HFFc6 (cell line): ENCODE measurements at regions not wholly inside any gene's neighbourhood (a gene's known extent, or its start where the extent isn't known, plus 50 kb on each side); places are given as distances from the start of the nearest gene placed in this dataset.

Experiments used
- DNase-seq: peaks from one replicate; pipeline ENCODE4 v3.0.0-alpha.2; 2018
- H3K27ac Mint-ChIP-seq: 2 replicates; pipeline ENCODE4 v1.8.0; 2020; ENCODE audit warnings: mild to moderate bottlenecking, mixed read lengths
- H3K27me3 Mint-ChIP-seq: 2 replicates; pipeline ENCODE4 v1.8.0; 2021; ENCODE audit warnings: mild to moderate bottlenecking, moderate library complexity, mixed read lengths; ENCODE audit not compliant: insufficient read depth
- H3K36me3 Mint-ChIP-seq: 2 replicates; pipeline ENCODE4 v1.8.0; 2021; ENCODE audit warnings: low read depth, mixed read lengths
- H3K4me1 Mint-ChIP-seq: 2 replicates; pipeline ENCODE4 v1.8.0; 2020; ENCODE audit warnings: low read depth, mixed read lengths
- H3K4me3 Mint-ChIP-seq: 2 replicates; pipeline ENCODE4 v1.8.0; 2020; ENCODE audit warnings: mild to moderate bottlenecking, moderate library complexity, mixed read lengths
- H3K9me3 Mint-ChIP-seq: 2 replicates; pipeline ENCODE4 v1.8.0; 2020; ENCODE audit warnings: mild to moderate bottlenecking, mixed read lengths
- TF ChIP-seq, protein P1 (sequence below): fragments of 200-600 bp; sonication (generic); IDR thresholded peaks from 2 replicates; pipeline ENCODE4 v1.5.0; 2021; ENCODE audit warnings: antibody characterized with exemption, mild to moderate bottlenecking

DNA sequence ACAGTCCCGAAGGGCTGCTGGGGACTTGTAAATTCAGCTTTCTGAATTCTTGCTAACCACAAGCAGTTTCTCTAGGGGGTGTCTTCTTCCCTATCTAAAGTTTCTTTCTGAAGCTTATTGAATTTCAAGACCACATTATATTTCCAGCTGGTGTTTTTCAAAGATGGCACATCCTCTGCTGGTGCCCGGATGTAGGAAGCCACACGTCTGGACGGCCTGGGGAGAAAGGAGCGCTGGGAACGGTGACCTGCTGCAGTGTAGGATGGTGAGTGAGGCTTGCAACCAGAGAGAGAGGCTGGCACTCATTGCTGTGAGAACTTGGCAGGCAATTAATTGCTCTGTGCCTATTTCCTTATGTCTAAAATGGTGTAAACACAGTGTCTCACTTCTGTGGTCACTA, 776.4 kb downstream of the TYW1 start:
- Mint-ChIP-seq H3K4me1 (no peaks in the 10 kb centered on the region), H3K27me3 (peaks cover 1% of the 10 kb centered on the region; the same call in 1 of the 2 replicates), H3K36me3 (peaks cover 12% of the 10 kb centered on the region; the same call in 1 of the 2 replicates), H3K4me3 (no peak overlapping the region), H3K9me3 (peaks cover 73% of the 10 kb centered on the region), H3K27ac (no peak overlapping the region)
- TF ChIP-seq, protein P1, sequence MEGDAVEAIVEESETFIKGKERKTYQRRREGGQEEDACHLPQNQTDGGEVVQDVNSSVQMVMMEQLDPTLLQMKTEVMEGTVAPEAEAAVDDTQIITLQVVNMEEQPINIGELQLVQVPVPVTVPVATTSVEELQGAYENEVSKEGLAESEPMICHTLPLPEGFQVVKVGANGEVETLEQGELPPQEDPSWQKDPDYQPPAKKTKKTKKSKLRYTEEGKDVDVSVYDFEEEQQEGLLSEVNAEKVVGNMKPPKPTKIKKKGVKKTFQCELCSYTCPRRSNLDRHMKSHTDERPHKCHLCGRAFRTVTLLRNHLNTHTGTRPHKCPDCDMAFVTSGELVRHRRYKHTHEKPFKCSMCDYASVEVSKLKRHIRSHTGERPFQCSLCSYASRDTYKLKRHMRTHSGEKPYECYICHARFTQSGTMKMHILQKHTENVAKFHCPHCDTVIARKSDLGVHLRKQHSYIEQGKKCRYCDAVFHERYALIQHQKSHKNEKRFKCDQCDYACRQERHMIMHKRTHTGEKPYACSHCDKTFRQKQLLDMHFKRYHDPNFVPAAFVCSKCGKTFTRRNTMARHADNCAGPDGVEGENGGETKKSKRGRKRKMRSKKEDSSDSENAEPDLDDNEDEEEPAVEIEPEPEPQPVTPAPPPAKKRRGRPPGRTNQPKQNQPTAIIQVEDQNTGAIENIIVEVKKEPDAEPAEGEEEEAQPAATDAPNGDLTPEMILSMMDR, result no peak
- DNase-seq, result no peak

DNA sequence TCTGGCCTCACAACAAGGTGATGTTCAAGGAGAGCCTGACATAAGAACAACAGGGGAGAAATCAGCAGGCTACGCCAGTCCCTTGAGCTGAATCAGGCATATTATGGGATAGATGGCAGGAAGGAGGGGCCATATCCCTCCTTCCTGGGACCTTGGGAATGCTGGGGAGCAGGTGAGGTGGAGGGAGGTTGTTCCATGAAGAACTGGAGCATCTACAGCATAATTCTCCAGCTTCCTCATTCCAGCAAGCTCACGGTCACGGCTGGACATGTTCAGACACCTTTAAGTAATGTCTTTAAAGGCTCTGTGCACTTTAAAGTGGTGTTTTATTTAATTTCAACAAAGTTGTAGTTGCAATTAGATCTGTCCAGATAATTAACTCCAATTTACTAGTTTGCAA, 780.5 kb downstream of the TYW1 start:
- H3K4me1 Mint-ChIP-seq, result no peaks in the 10 kb centered on the region
- H3K27ac Mint-ChIP-seq, result no peak overlapping the region
- no peak for DNase-seq
- no peaks in the 10 kb centered on the region for H3K27me3 Mint-ChIP-seq
- H3K4me3 Mint-ChIP-seq, result no peak overlapping the region
- peaks cover 69% of the 10 kb centered on the region for H3K9me3 Mint-ChIP-seq
- H3K36me3 Mint-ChIP-seq, result peaks cover 7% of the 10 kb centered on the region; the same call in 1 of the 2 replicates
- TF ChIP-seq, protein P1, result no peak

DNA sequence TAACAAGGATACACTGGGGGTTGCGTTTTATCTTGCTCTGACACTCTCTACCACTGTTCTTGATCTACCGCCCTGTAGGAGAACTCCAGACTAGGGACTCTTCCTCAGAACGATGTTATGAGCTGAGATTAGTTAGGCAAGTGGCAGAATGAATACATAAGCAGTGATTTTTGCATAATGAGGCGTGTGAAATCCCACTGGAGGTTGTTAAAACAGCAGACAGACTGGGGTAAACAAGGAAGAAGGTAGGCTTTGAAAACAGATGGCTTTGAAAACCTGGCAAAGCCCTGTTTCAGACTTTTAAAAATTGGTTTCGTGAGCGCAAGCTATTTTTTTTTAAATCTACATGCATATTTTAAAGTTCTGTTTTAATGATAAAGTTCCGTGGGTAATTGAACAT, 785.2 kb downstream of the TYW1 start:
- H3K36me3 Mint-ChIP-seq, result no peaks in the 10 kb centered on the region
- TF ChIP-seq, protein P1, result no peak
- no peak overlapping the region for H3K27ac Mint-ChIP-seq
- no peak overlapping the region for H3K4me3 Mint-ChIP-seq
- DNase-seq, result no peak
- H3K9me3 Mint-ChIP-seq, result peaks cover 48% of the 10 kb centered on the region
- no peaks in the 10 kb centered on the region for H3K4me1 Mint-ChIP-seq
- peaks cover 3% of the 10 kb centered on the region; the same call in 1 of the 2 replicates for H3K27me3 Mint-ChIP-seq

DNA sequence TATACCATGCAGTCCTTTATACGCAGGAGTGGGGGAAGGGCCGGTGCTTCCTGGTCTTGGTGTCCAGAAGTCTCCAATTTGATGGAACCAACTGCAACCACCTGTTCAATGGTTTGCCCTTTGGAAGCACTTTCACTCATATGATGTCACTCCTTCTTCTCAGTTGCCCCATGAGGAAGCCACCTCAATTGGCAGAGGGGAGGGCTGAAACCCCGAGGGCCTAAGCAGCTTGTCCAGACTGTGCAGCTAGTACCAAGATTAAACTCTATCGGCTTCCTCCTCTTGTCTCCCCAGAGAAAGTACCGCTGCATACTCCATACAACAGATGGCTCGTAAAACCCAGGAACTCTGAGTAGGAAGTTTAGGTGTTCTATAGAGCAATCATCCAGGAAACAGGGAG, 789.4 kb downstream of the TYW1 start:
- no peak overlapping the region for H3K27ac Mint-ChIP-seq
- H3K27me3 Mint-ChIP-seq, result peaks cover 3% of the 10 kb centered on the region; the same call in 1 of the 2 replicates
- no peaks in the 10 kb centered on the region for H3K36me3 Mint-ChIP-seq
- no peaks in the 10 kb centered on the region for H3K4me1 Mint-ChIP-seq
- DNase-seq, result no peak
- TF ChIP-seq, protein P1, result no peak
- peaks cover 49% of the 10 kb centered on the region for H3K9me3 Mint-ChIP-seq
- H3K4me3 Mint-ChIP-seq, result no peak overlapping the region

DNA sequence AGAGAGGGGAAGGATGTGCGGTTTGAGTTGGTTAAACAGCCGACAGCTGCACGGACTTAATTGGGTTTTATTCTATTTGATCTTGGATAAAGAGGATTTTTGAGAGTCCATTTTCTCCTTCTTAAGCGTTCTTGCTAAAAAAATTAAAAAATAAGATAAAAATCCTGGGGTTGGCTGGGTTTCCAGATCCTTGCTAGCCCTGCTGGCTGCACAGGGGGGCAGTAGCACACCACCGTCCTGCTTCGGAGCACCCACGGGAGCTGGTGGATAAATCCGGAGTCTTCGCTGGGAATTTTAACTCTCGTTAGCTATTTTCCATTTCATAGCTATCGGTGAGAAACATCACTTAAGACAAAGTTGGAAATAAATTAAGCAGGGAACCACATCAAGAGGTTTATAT, 792.0 kb downstream of the TYW1 start:
- H3K4me1 Mint-ChIP-seq, result no peaks in the 10 kb centered on the region
- peaks cover 3% of the 10 kb centered on the region; the same call in 1 of the 2 replicates for H3K27me3 Mint-ChIP-seq
- TF ChIP-seq, protein P1, result peak; percentile 37; the same call in 1 of the 2 replicates
- H3K9me3 Mint-ChIP-seq, result peaks cover 55% of the 10 kb centered on the region
- no peak for DNase-seq
- no peak overlapping the region for H3K4me3 Mint-ChIP-seq
- no peak overlapping the region for H3K27ac Mint-ChIP-seq
- H3K36me3 Mint-ChIP-seq, result no peaks in the 10 kb centered on the region; the same call in 1 of the 2 replicates

DNA sequence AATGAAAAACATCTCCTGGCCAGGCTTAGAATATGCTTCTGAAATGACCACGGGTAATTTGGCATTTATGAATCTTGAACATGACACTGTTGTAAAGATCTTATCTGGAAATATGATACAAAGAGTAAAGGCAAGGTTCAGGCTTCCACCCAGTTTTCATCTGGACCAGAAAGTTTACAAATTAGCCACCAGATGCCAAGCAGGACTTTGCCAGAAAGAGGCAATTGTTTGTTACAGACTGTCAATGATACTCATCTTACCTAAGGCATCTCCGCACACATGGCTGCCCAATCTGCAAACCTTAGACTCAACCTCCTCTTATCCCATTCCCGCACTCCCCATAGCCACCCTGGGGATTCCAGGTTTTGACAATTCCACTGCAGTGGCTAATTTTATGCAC, 795.3 kb downstream of the TYW1 start:
- Mint-ChIP-seq H3K9me3 (peaks cover 57% of the 10 kb centered on the region), H3K36me3 (no peaks in the 10 kb centered on the region; the same call in 1 of the 2 replicates), H3K4me3 (no peak overlapping the region), H3K27ac (no peak overlapping the region), H3K4me1 (no peaks in the 10 kb centered on the region), H3K27me3 (no peaks in the 10 kb centered on the region)
- no peak for DNase-seq
- TF ChIP-seq, protein P1, result no peak
